Glutamatergic neuron (in vitro differentiated cells): ENCODE measurements at regions not wholly inside any gene's neighbourhood (a gene's known extent, or its start where the extent isn't known, plus 50 kb on each side); places are given as distances from the start of the nearest gene placed in this dataset.

ENCODE experiments used
- DNase-seq: peaks from one replicate; pipeline ENCODE4 v3.0.0; 2022
- H3K27ac Mint-ChIP-seq: one replicate; pipeline ENCODE4 v1.8.0; 2020; ENCODE audit warnings: mild to moderate bottlenecking, mixed read lengths, inconsistent platforms; ENCODE audit not compliant: unreplicated experiment
- H3K27me3 Mint-ChIP-seq: one replicate; pipeline ENCODE4 v1.8.0; 2020; ENCODE audit warnings: mild to moderate bottlenecking, moderate library complexity, mixed read lengths, inconsistent platforms; ENCODE audit not compliant: unreplicated experiment
- H3K36me3 Mint-ChIP-seq: one replicate; pipeline ENCODE4 v1.8.0; 2020; ENCODE audit warnings: mild to moderate bottlenecking, mixed read lengths, inconsistent platforms; ENCODE audit not compliant: unreplicated experiment
- H3K4me1 Mint-ChIP-seq: one replicate; pipeline ENCODE4 v1.8.0; 2020; ENCODE audit warnings: mild to moderate bottlenecking, low read depth, mixed read lengths, inconsistent platforms; ENCODE audit not compliant: unreplicated experiment
- H3K4me3 Mint-ChIP-seq: one replicate; pipeline ENCODE4 v1.8.0; 2020; ENCODE audit warnings: mild to moderate bottlenecking, mixed read lengths, inconsistent platforms; ENCODE audit not compliant: unreplicated experiment
- H3K9me3 Mint-ChIP-seq: one replicate; pipeline ENCODE4 v1.8.0; 2020; ENCODE audit warnings: mild to moderate bottlenecking, moderate library complexity, mixed read lengths, inconsistent platforms; ENCODE audit not compliant: unreplicated experiment
- CTCF ChIP-seq: fragments of 200-600 bp; sonication (generic); IDR thresholded peaks from one replicate; pipeline ENCODE4 v1.5.0; 2021; ENCODE audit not compliant: partially characterized antibody, unreplicated experiment

GRCh38 chr5:34502581-34502980, 153.5 kb upstream of the RAI14 start:
- Mint-ChIP-seq H3K9me3 (no peaks in the 10 kb centered on the region), H3K27ac (no peak overlapping the region), H3K36me3 (no peaks in the 10 kb centered on the region), H3K4me3 (no peak overlapping the region), H3K27me3 (no peaks in the 10 kb centered on the region), H3K4me1 (peaks cover 2% of the 10 kb centered on the region)
- DNase-seq, result no peak
- TF ChIP-seq CTCF, result no peak

- H3K36me3 Mint-ChIP-seq, result no peaks in the 10 kb centered on the region
- no peak for TF ChIP-seq CTCF
- peaks cover 2% of the 10 kb centered on the region for H3K9me3 Mint-ChIP-seq
- DNase-seq, result no peak
- H3K4me3 Mint-ChIP-seq, result no peak overlapping the region
- H3K27ac Mint-ChIP-seq, result no peak overlapping the region
- H3K27me3 Mint-ChIP-seq, result no peaks in the 10 kb centered on the region
- peaks cover 2% of the 10 kb centered on the region for H3K4me1 Mint-ChIP-seq
These were observed 152.5 kb upstream of the RAI14 start for GRCh38 chr5:34503379-34504253.

GRCh38 chr5:34504967-34505366, 151.2 kb upstream of the RAI14 start:
- no peak overlapping the region for H3K27ac Mint-ChIP-seq
- peaks cover 2% of the 10 kb centered on the region for H3K9me3 Mint-ChIP-seq
- H3K4me3 Mint-ChIP-seq, result no peak overlapping the region
- TF ChIP-seq CTCF, result no peak
- no peaks in the 10 kb centered on the region for H3K27me3 Mint-ChIP-seq
- H3K36me3 Mint-ChIP-seq, result no peaks in the 10 kb centered on the region
- no peak for DNase-seq
- peaks cover 2% of the 10 kb centered on the region for H3K4me1 Mint-ChIP-seq

- Mint-ChIP-seq H3K9me3 (peaks cover 2% of the 10 kb centered on the region), H3K36me3 (no peaks in the 10 kb centered on the region), H3K27me3 (no peaks in the 10 kb centered on the region), H3K27ac (no peak overlapping the region), H3K4me1 (peaks cover 2% of the 10 kb centered on the region), H3K4me3 (no peak overlapping the region)
- DNase-seq, result no peak
- no peak for TF ChIP-seq CTCF
These were observed 150.4 kb upstream of the RAI14 start for GRCh38 chr5:34505731-34506130.

- H3K4me3 Mint-ChIP-seq, result no peak overlapping the region
- H3K36me3 Mint-ChIP-seq, result no peaks in the 10 kb centered on the region
- TF ChIP-seq CTCF, result no peak
- peaks cover 2% of the 10 kb centered on the region for H3K9me3 Mint-ChIP-seq
- H3K4me1 Mint-ChIP-seq, result peaks cover 4% of the 10 kb centered on the region
- H3K27me3 Mint-ChIP-seq, result no peaks in the 10 kb centered on the region
- H3K27ac Mint-ChIP-seq, result no peak overlapping the region
- no peak for DNase-seq
These were observed 148.2 kb upstream of the RAI14 start for GRCh38 chr5:34507933-34508332.
